ENCODE measurements at regions not wholly inside any gene's neighbourhood (a gene's known extent, or its start where the extent isn't known, plus 50 kb on each side); places are given as distances from the start of the nearest gene placed in this dataset.

- TF ChIP-seq CTCF (IDR thresholded peaks at IDR 0.05) (no peak), POLR2A (IDR thresholded peaks at IDR 0.05) (no peak)
Measured at GRCh38 chr5:91232523-91232922, 150.6 kb downstream of the ARRDC3 start.
